ENCODE measurements at regions not wholly inside any gene's neighbourhood (a gene's known extent, or its start where the extent isn't known, plus 50 kb on each side); places are given as distances from the start of the nearest gene placed in this dataset.

GRCh38 chr5:174340226-174340625 lies 294.7 kb downstream of the NSG2 start:
- TF ChIP-seq CTCF (IDR thresholded peaks at IDR 0.05; ENCODE audit: insufficient read depth, low read length) (no peak), SPI1 (IDR thresholded peaks at IDR 0.05; ENCODE audit: borderline replicate concordance, low read depth) (no peak), POLR2AphosphoS5 (IDR thresholded peaks at IDR 0.05; ENCODE audit: low read depth) (no peak), REST (IDR thresholded peaks at IDR 0.05; ENCODE audit: insufficient replicate concordance, low read depth) (no peak)
